ENCODE measurements at regions not wholly inside any gene's neighbourhood (a gene's known extent, or its start where the extent isn't known, plus 50 kb on each side); places are given as distances from the start of the nearest gene placed in this dataset.

DNA sequence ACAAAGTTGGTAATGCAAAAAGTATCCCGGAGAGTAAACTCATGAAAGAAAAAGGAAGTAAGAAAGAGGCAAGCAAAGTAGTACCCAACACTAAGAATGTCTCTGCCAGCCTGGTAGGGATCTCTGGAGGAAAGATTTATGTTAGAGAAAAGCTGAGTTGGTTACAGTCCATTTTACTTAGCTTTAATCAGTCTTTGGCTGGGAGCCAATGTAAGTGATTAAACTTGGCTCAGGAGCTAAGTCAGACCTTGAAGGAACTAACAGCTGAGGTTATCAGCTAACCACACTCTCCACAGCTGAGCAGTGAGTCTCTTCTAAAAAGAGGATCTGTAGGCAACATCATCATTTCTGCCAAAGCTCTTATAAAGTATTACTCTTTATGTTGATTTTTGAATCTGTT is 148.0 kb downstream of the ANKRD7 start:
- Histone ChIP-seq H3K36me3 (no peaks in the 10 kb centered on the region), H3K4me3 (no peak overlapping the region), H3K27ac (no peak overlapping the region), H3K9me3 (no peaks in the 10 kb centered on the region), H3K27me3 (no peaks in the 10 kb centered on the region), H3K4me1 (no peaks in the 10 kb centered on the region)
- TF ChIP-seq CTCF (IDR thresholded peaks at IDR 0.05) (no peak), POLR2A (IDR thresholded peaks at IDR 0.05) (no peak), POLR2AphosphoS5 (IDR thresholded peaks at IDR 0.05) (no peak)
- DNase-seq (ENCODE audit: low spot score in 2 of 2) = no peak
- intact Hi-C loops (cut with DNase I; ENCODE audit: low total_unique reads) = no loop called here

DNA sequence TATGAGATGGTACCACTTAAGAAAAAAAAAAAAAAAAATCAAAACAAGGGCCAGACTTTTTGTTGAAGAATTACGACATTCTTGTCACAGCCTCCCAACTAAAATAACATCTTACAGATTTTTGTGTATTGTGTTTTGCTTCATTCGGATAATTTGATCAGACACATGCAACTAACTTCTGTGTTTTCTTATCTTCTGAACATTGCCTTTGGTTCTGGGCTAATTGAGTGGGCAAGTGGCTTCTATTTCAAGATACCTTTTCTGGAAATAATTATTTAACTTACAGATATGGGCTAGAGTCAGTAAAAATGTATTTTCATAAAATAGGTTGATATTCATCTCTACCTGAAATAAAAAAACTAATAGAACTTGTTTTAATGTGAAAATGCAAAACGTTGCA is 165.1 kb downstream of the ANKRD7 start:
- no peak overlapping the region for H3K4me3 ChIP-seq
- no peak for DNase-seq (ENCODE audit: low spot score in 2 of 2)
- no peaks in the 10 kb centered on the region for H3K9me3 ChIP-seq
- no peaks in the 10 kb centered on the region for H3K36me3 ChIP-seq
- H3K27ac ChIP-seq = no peak overlapping the region
- intact Hi-C loops (cut with DNase I; ENCODE audit: low total_unique reads) = no loop called here
- H3K4me1 ChIP-seq = no peaks in the 10 kb centered on the region
- no peak for TF ChIP-seq CTCF (IDR thresholded peaks at IDR 0.05)
- TF ChIP-seq POLR2AphosphoS5 (IDR thresholded peaks at IDR 0.05) = no peak
- no peak for TF ChIP-seq POLR2A (IDR thresholded peaks at IDR 0.05)
- no peaks in the 10 kb centered on the region for H3K27me3 ChIP-seq

- H3K4me1 ChIP-seq = no peaks in the 10 kb centered on the region
- intact Hi-C loops (cut with DNase I; ENCODE audit: low total_unique reads) = no loop called here
- no peak for DNase-seq (ENCODE audit: low spot score in 2 of 2)
- H3K9me3 ChIP-seq = no peaks in the 10 kb centered on the region
- no peak overlapping the region for H3K27ac ChIP-seq
- no peak overlapping the region for H3K4me3 ChIP-seq
- no peaks in the 10 kb centered on the region for H3K36me3 ChIP-seq
- H3K27me3 ChIP-seq = no peaks in the 10 kb centered on the region
- TF ChIP-seq POLR2AphosphoS5 (IDR thresholded peaks at IDR 0.05) (no peak), CTCF (IDR thresholded peaks at IDR 0.05) (no peak), POLR2A (IDR thresholded peaks at IDR 0.05) (no peak)
Measured at GRCh38 chr7:118404211-118404610, 179.7 kb downstream of the ANKRD7 start.

DNA sequence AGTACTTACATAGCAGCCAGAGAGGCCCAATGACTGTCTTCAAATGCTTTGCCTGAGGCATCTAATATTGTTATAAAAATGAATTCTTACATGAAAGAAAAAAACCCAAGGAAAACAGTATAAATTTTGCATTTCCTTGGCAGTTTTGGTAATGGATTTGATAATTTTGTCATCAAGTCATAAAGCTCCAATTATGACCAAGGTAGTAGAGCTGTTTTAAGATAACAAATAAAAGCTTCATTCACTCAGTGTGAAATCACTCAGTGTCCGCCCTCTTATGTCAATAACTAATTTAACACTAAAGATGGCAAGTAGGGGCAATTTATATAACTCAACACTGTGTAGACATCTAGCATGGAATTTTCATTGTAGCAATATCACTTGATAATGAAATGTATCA is 193.9 kb downstream of the ANKRD7 start:
- Histone ChIP-seq H3K9me3 (no peaks in the 10 kb centered on the region), H3K4me1 (no peaks in the 10 kb centered on the region), H3K27me3 (no peaks in the 10 kb centered on the region), H3K4me3 (no peak overlapping the region), H3K27ac (no peak overlapping the region), H3K36me3 (no peaks in the 10 kb centered on the region)
- no peak for DNase-seq (ENCODE audit: low spot score in 2 of 2)
- intact Hi-C loops (cut with DNase I; ENCODE audit: low total_unique reads) = no loop called here
- TF ChIP-seq POLR2A (IDR thresholded peaks at IDR 0.05) (no peak), CTCF (IDR thresholded peaks at IDR 0.05) (no peak)

- intact Hi-C loops (cut with DNase I; ENCODE audit: low total_unique reads) = no loop called here
- no peak overlapping the region for H3K27ac ChIP-seq
- no peaks in the 10 kb centered on the region for H3K4me1 ChIP-seq
- no peaks in the 10 kb centered on the region for H3K9me3 ChIP-seq
- no peak for DNase-seq (ENCODE audit: low spot score in 2 of 2)
- no peaks in the 10 kb centered on the region for H3K27me3 ChIP-seq
- H3K4me3 ChIP-seq = no peak overlapping the region
- TF ChIP-seq CTCF (IDR thresholded peaks at IDR 0.05) = no peak
- no peak for TF ChIP-seq POLR2AphosphoS5 (IDR thresholded peaks at IDR 0.05)
- TF ChIP-seq POLR2A (IDR thresholded peaks at IDR 0.05) = no peak
- H3K36me3 ChIP-seq = no peaks in the 10 kb centered on the region
Measured at GRCh38 chr7:118420888-118421287, 196.4 kb downstream of the ANKRD7 start.

All from breast epithelium (tissue), 4 donors.